Amygdala (tissue), 56 donors: ENCODE measurements at regions not wholly inside any gene's neighbourhood (a gene's known extent, or its start where the extent isn't known, plus 50 kb on each side); places are given as distances from the start of the nearest gene placed in this dataset.
A peak's percentile ranks its signal among the peaks of the same experiment; 100 is the strongest.

Source experiments
- DNase-seq, 56 donors: peaks; one replicate each; lab custom pipeline; 2025; lab: John Stamatoyannopoulos, UW

DNA sequence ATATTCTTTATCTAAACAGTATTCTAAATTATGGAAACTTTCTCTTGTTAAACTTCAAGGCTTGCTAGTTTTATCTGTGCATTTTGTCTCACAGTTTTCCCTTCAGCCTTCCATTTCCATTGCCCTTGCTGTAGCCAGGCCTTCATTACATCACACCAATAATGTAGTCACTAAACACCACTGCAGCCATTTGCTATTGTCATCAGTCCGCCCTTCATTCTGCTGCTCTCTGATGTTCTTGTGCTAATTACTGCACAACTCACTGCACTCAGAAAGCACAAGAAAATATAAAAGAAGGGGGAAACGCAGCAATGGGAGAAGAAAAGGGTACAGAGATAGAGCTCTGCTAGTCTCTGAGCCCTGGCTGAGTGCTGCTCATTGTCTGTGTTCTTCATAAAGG lies 239.6 kb upstream of the FSTL5 start:
- DNase-seq, result no peak

DNA sequence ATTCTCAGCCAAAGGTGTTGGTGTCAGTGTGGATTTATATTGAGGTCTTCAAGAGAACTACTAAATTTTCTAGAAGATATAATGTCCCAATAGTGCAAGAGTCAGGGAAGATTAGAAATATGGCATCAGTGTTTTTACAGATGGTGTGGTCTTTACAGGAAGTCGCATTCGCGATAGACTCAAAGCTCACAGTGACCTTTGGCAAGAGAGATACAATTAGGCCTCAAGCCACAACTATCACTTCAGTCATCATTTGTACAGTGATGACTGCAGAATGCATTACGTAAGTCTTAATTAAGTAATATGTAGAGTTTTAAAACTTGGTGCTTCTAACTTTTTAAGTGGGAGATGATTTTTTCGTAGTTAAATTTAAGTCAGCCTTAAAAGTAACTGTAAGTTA lies 237.2 kb upstream of the FSTL5 start:
- DNase-seq, result no peak

GRCh38 chr4:162392946-162393345 lies 229.1 kb upstream of the FSTL5 start:
- no peak for DNase-seq

DNA sequence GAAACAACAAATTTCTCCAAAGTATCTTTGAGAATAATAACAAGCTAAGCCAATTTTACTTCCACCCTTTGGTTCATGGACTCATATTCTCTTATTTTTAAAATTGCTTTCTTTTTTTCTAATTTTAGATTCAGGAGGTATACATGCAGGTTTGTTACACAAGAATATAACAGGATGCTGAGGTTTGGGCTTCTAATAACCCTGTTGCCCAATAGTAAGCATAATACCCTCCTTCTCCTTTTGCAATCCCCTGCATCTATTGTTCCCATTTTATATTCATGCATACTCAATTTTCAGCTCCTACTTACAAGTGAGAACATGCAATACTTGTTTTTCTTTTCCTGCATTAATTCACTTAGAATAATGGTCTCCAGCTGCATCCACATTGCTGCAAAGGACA lies 202.3 kb upstream of the FSTL5 start:
- no peak for DNase-seq

DNA sequence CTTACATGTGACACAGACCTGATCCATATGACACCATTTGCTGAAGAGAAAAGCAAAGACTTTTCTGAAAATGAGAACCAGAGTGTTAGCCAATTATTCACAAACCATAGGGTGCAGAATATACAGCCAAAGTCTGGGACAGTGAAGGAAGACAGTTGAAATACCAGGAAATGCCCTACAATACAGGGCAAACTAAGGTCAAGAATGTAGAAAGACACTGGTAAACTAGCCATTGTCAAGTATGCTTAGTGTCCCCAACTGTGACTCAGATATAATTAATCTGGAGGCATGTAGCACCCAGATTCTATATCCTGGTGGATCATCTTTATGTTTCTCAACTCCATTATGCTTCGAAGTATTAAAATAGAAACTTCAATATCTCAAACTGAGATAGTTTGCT lies 200.9 kb upstream of the FSTL5 start:
- no peak for DNase-seq

DNA sequence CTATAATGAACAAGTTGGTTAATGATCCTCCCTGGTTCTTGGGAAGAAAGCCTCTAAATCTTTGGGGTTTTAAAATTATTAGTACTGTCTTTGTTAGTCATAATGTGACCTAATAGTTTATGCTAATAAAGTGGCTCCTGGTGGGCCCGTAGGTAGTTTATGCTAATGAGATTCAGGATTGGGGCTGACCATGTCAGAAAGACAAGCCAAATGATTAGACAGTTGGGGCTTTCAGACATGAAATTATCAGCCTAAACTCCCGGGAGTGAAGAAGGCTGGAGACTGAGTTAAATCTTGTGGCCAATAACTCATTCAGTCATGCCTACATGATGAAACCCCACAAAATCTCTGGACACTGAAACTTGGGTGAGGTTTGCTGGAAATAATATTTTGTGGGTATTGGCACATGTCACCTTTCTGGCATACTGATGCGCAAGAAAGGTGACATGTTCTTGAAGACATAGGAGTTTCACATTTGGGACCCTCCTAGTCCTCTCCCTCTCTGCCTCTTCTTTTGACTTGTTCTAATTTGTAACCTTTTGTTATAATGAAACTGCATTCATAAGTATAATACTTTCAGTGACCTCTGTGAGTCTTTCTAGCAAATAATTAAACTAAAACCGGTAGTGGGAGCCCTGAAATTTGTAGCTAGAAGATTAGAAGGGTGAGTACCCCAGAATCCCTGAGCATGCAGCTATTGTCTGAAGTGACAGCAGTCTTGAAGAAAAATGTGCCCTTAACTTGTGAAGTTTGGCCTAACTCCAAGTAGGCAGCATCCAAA lies 196.8 kb upstream of the FSTL5 start:
- DNase-seq, result no peak

GRCh38 chr4:162356181-162356580 lies 192.4 kb upstream of the FSTL5 start:
- DNase-seq, result no peak

DNA sequence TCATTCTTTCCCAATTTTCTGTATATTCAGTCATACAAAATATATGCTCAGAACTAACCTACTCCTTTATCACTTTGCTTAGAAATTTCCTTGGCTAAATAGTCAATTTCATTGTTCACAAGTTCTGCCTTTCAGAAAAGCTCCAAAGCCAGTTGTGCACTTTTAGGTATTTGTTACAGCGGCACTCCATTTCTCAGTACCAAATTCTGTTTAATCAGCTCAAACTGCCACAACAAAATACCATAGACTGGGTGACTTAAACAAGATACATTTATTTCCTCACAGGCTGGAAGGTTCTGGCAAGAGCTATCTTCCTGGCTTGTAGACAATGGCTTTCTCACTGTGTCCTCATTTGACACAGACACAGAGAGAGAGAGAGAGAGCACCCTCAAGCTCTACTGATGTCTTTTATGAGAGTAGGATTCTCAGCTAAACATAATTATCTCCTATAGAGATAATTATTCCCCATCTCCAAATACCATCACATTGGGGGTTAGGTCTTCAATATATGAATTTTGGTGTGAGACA lies 188.8 kb upstream of the FSTL5 start:
- peak in 2 of 56 donors; percentile 1 to 2 for DNase-seq

- DNase-seq, result no peak
Measured at GRCh38 chr4:162350331-162350730, 186.5 kb upstream of the FSTL5 start.

DNA sequence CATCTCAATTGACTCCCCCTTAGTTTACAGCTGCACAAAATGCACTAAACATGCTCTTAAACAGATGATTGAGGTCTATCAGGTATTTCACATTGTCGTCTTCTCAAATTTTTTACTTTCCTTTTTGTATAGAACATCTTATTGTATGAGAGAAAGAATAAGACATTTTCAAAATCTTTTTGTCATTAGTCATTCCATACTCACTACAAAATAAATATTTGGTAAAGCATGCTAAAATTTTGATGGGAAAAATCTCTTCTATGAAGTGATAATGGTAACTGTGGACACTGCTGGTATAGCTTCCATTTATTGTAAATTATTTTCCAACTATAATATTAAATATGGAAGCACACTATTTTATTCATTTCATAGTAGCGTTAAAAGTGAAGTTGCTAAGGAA lies 185.6 kb upstream of the FSTL5 start:
- no peak for DNase-seq

- peak in 4 of 56 donors; percentile 0 to 16 (median 4) for DNase-seq
Measured at GRCh38 chr4:162347842-162348213, 184.0 kb upstream of the FSTL5 start.

GRCh38 chr4:162347156-162347841 lies 183.5 kb upstream of the FSTL5 start:
- DNase-seq, result no peak

DNA sequence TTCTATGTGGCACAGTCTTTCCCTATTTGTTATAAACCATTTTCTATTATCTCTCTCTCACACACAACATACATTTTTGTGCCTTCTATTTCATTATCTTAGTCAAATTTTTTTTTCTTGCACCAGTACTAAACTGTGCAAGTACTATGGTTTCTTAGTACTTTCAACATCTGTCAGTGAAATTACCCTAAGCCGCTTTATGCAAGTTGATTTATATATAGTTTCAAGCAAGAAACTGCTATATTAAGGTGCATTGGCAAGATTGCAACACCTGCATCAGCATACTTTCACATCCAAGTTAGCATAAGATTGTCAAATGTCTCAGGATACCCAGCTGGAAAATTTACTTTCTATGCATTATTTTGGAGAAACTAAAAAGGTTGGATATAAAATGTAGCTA lies 180.2 kb upstream of the FSTL5 start:
- no peak for DNase-seq

- DNase-seq, result no peak
Measured at GRCh38 chr4:162341533-162341932, 177.7 kb upstream of the FSTL5 start.

- no peak for DNase-seq
Measured at GRCh38 chr4:162323919-162324318, 160.1 kb upstream of the FSTL5 start.

DNA sequence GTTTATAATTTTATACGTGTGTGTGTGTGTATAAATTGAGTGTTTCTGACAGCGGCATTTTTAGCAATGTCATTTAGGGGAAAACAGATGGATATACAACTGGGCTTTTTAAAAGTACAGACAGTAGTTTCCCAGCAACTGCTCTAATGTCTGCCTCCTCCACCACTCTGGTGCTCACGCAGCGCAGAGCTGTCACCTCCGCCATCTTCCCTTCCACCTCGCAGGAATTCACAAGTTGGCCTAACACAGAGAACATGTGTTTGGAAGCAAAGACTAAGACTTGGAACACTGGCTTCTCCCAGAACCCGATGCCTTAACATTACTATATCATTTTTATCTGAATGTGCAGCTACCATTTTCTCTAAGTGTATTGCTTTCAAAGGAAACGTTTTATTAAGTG lies 158.3 kb upstream of the FSTL5 start:
- peak in 5 of 56 donors; percentile 0 to 3 (median 2) for DNase-seq

DNA sequence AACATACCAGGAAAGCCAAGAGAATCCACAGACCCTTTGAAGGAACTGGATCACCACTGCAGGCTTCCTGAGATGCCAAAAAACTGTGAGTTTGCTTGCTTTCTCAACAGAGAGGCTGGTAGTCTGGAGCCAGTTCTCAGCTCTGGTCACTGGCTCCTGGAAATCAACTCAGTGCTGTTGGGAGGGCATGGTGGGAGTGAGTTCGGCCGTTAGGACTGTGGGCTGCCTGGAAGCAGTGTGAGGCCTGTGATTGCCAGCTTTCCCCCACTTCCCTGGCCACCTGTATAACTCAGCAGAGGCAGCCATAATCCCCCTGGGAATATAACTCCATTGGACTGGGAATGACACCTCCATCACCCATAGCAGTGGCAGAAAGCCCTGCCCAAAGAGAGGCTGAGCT lies 122.0 kb upstream of the FSTL5 start:
- no peak for DNase-seq

DNA sequence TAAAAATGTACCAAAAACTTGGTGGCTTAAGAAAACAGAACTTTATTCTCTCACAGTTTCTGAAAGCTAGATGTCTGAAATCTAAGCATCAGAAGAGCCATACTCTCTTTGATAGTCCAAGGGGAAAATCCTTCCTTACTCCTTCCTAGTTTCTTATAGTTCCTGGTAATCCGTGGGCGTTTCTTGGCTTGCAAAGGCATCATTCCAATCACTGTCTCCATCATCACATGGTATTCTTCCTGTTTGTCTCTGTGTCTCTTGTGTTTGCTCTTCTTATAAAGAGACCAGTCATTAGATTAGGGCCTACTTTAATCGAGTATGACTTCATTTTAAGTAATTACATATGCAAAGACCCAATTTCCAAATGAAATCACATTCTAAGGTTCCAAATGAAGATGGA lies 118.9 kb upstream of the FSTL5 start:
- DNase-seq, result no peak

GRCh38 chr4:162274354-162274753 lies 110.6 kb upstream of the FSTL5 start:
- DNase-seq, result peak in 6 of 56 donors; percentile 1 to 9 (median 1)

DNA sequence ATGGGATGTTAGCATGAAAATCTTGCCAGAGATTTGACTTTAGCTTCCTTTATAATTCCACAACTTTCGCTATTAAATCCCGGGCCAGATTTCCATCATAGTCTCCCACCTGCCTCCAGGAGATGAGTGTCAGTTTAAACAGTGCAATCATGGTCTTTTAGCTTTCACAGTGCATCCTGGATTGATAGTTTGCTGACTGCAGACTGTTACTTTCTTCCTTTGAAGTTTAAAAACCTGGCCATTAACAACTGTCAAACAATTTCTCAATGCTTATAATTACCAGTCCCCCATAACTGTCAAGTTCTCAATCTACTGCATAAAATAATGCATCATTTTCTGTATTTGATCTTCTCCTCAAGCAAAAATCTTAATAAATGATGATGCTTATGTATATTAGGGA lies 108.4 kb upstream of the FSTL5 start:
- no peak for DNase-seq

GRCh38 chr4:162268911-162269310 lies 105.1 kb upstream of the FSTL5 start:
- DNase-seq, result no peak

- DNase-seq, result no peak
Measured at GRCh38 chr4:162265802-162266201, 102.0 kb upstream of the FSTL5 start.
